ENCODE measurements at regions not wholly inside any gene's neighbourhood (a gene's known extent, or its start where the extent isn't known, plus 50 kb on each side); places are given as distances from the start of the nearest gene placed in this dataset.

- Histone ChIP-seq H3F3A (replicated peaks; ENCODE audit: insufficient read depth) (no peaks in the 10 kb centered on the region), H2AFZ (ENCODE audit: low read depth) (no peak overlapping the region), H3K9me2 (no peaks in the 10 kb centered on the region), H3K4me2 (no peak overlapping the region), H3K9ac (no peak overlapping the region), H3K27me3 (ENCODE audit: insufficient read depth) (no peaks in the 10 kb centered on the region), H4K20me1 (ENCODE audit: insufficient read depth) (no peaks in the 10 kb centered on the region), H3K79me2 (ENCODE audit: insufficient read depth) (no peaks in the 10 kb centered on the region), H3K9me3 (0 out of 2 replicates have a peak, but pooled peaks cover 3% of the 10 kb centered on the region), H3K36me3 (replicated peaks in 1 of 2; ENCODE audit: control insufficient read depth in 1 of 2, insufficient read depth in 2 of 2, low read length in 1 of 2) (no peaks in the 10 kb centered on the region), H3K4me1 (ENCODE audit: control insufficient read depth in 1 of 2, insufficient read depth in 2 of 2, low read depth in 1 of 2, low read length in 1 of 2) (no peaks in the 10 kb centered on the region; a peak in 1 of 4 replicates), H3K27ac (ENCODE audit: low read depth in 2 of 2, low read length in 1 of 2) (no peak overlapping the region), H3K4me3 (ENCODE audit: low read depth in 2 of 2, low read length in 1 of 2) (no peak overlapping the region)
- 41% methylated on average over 15 of the region's 15 CpGs for WGBS (ENCODE audit: low lambda C conversion rate)
- no peak for TF ChIP-seq REST (IDR thresholded peaks at IDR 0.05; ENCODE audit: low read depth, low read length)
- ChIA-PET POLR2A (no interaction called here), CTCF (no interaction called here)
- no peak for DNase-seq
Observed at GRCh38 chr6:167442796-167443680, 118.2 kb downstream of the TTLL2 start.

- Histone ChIP-seq H2AFZ (ENCODE audit: low read depth) (no peak overlapping the region), H3K9me3 (no peaks in the 10 kb centered on the region), H3K27me3 (ENCODE audit: insufficient read depth) (no peaks in the 10 kb centered on the region), H3K79me2 (ENCODE audit: insufficient read depth) (no peaks in the 10 kb centered on the region), H3K4me2 (no peak overlapping the region), H3F3A (replicated peaks; ENCODE audit: insufficient read depth) (no peaks in the 10 kb centered on the region), H3K27ac (ENCODE audit: low read depth in 2 of 2, low read length in 1 of 2) (no peak overlapping the region), H3K9ac (no peak overlapping the region), H3K4me3 (ENCODE audit: low read depth in 2 of 2, low read length in 1 of 2) (no peak overlapping the region), H4K20me1 (ENCODE audit: insufficient read depth) (no peaks in the 10 kb centered on the region), H3K4me1 (ENCODE audit: control insufficient read depth in 1 of 2, insufficient read depth in 2 of 2, low read depth in 1 of 2, low read length in 1 of 2) (no peaks in the 10 kb centered on the region; a peak in 1 of 4 replicates), H3K9me2 (no peaks in the 10 kb centered on the region), H3K36me3 (replicated peaks in 1 of 2; ENCODE audit: control insufficient read depth in 1 of 2, insufficient read depth in 2 of 2, low read length in 1 of 2) (no peaks in the 10 kb centered on the region)
- no peak for TF ChIP-seq GATA2 (CRISPR knock-in tag; IDR thresholded peaks at IDR 0.05)
- TF ChIP-seq MAX (IDR thresholded peaks at IDR 0.05; ENCODE audit: low read depth) = no peak
- no peak for TF ChIP-seq ELF1 (IDR thresholded peaks at IDR 0.05)
- no peak for TF ChIP-seq TEAD4 (IDR thresholded peaks at IDR 0.05; ENCODE audit: borderline replicate concordance, insufficient read depth)
- no peak for TF ChIP-seq CTCF (IDR thresholded peaks at IDR 0.05)
- no peak for TF ChIP-seq GABPA (IDR thresholded peaks at IDR 0.05; ENCODE audit: low read depth)
- ChIA-PET POLR2A (no interaction called here), CTCF (interaction anchor here (1.5 kb wide), 2 partner anchors 70 to 673 kb away, joined by 3 to 4 read pairs; no protein-coding TSS in a partner anchor)
- 44% methylated on average over 9 of the region's 9 CpGs for WGBS (ENCODE audit: low lambda C conversion rate)
- DNase-seq = no peak
Observed at GRCh38 chr6:167444602-167445346, 119.9 kb downstream of the TTLL2 start.

Measured in SK-N-SH (cell line).